Renal cortical epithelial cell (primary cell): ENCODE measurements at regions not wholly inside any gene's neighbourhood (a gene's known extent, or its start where the extent isn't known, plus 50 kb on each side); places are given as distances from the start of the nearest gene placed in this dataset.

Source experiments
- DNase-seq: peaks from one replicate; pipeline ENCODE4 v3.0.0-alpha.2; 2011; ENCODE audit warnings: low read depth

GRCh38 chr21:31500071-31500470, 156.0 kb upstream of the TIAM1 start:
- DNase-seq = no peak

DNA sequence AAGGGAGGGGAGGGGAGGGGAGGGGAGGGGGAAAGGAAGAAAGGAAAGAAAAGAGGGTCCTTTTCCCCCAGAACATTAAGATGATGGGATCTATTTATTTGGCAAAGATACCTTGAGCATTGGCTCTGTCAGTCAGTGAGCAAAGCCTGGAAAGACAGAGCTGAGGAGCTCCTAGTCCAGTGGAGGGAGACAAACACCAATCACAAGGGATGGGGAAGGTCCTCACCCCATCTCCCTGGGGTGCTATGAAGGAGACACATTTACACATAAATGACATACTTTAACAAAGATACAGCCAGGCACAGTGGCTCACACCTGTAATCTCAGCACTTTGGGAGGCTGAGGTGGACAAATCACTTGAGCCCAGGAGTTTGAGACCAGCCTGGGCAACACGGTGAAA, 154.9 kb upstream of the TIAM1 start:
- DNase-seq = no peak

DNA sequence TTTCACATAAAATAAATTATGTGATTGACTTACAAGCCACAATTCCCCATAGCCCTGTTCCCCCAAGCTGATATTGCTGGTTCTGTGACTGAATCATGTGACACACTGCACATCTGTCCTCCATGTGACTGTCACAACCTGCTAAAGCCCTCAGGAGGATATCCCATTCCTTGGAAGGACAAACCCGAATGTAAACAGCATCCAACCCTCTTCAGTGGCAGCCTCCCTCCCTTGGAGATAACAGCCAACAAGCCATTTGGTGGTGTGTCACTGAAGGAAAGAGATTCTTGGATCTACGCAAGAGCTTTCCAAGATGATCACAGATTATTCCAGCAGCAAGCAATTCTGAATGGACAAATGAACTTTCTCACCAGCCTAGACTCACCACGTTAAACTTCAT, 153.9 kb upstream of the TIAM1 start:
- DNase-seq = no peak

GRCh38 chr21:31493350-31493880, 149.4 kb upstream of the TIAM1 start:
- no peak for DNase-seq

GRCh38 chr21:31491617-31492016, 147.6 kb upstream of the TIAM1 start:
- DNase-seq = no peak

- no peak for DNase-seq
Observed at GRCh38 chr21:31490443-31490842, 146.4 kb upstream of the TIAM1 start.

GRCh38 chr21:31489726-31490125, 145.7 kb upstream of the TIAM1 start:
- no peak for DNase-seq

GRCh38 chr21:31489014-31489413, 145.0 kb upstream of the TIAM1 start:
- DNase-seq = no peak

DNA sequence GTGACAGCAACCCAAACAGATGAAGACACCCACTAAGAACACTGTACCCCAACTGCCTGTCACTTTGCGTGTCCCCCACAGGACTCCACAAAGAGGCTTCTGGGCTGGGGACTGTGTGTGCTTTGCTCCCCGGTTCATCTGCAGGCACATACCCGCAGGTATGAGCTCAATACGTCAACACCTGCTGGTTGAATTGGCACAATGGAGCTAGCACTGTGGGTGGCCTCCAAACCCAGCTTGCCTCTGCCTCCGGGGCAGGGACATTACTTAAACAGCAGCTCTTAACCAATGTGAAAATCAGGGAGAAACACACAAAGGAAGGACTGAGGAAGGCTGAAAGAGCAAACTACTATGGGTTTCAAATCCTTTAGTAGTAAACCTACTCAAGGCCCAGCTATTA, 140.2 kb upstream of the TIAM1 start:
- DNase-seq = no peak

DNA sequence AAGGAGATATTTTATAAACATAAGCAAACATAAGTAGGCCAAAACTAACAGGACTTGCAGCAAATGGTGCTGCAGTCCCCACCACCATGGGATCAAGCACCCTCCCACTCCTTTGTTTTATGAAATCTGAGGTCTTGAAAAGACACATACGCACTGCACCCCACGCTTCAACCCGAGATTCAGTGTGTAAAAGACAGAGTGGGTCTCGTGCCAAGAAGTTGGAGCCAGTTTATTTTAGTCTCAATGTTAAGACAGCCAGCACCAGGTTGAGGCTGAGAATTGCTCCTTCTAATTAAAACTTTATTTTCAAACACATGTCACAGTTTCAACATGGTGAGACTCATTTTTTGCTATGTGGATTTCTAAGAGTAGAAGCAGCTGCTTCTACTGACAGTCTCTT, 139.1 kb upstream of the TIAM1 start:
- no peak for DNase-seq

DNA sequence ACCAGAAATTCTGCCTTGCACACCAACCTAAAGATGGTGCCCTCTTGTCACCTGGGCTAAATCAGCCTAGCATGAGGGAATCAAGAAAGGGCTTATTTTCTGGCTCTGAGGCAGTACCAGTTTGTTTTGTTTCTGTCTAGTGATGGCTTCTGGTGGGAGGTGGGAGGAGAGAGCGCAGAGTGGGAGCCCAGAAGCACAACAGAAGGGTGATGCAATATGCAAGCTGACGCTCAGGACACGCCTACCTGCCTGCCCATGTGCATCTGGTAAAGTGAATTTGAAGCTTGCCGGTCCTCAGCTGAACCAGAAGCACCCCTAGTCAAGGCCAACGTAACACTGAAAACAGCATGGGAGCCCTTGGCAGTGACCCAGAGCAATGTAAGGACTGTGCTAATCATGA, 138.4 kb upstream of the TIAM1 start:
- no peak for DNase-seq

DNA sequence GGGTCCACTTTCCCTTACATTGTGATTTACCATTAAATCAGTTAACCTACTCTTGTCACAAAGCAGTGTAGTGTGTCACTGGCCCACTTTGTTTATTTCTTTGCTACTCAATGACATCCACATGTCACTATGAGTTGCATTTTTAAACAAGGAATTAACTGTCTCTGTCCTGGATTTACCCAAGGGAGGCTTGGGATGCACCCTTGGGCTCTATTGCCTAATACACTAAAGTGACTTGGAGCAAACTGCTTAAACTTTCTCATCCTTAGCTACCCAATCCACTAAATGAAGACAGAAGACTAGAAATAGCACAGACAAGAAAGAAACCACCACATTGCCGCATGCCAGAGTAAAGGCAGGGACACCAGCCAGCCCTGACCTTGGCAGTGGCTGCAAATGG, 136.2 kb upstream of the TIAM1 start:
- DNase-seq = no peak

DNA sequence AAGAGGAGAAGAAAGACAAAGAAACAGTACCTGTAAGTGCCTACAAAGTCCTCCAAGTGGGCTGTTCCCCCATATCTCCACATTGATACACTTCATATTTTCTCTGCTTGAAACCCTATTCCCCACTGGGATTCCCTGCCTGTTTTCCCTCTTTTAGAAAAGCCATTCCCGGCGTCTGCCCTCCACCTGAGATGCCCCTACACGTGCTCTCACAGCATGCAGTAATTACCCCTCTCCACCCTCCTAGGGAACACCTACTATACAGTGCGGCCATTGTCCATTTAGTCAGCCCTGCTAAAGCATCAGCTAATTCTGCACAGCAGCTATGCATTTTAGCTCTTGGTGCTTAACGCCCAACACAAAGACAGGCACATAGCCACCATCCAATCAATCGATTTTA, 135.7 kb upstream of the TIAM1 start:
- no peak for DNase-seq

DNA sequence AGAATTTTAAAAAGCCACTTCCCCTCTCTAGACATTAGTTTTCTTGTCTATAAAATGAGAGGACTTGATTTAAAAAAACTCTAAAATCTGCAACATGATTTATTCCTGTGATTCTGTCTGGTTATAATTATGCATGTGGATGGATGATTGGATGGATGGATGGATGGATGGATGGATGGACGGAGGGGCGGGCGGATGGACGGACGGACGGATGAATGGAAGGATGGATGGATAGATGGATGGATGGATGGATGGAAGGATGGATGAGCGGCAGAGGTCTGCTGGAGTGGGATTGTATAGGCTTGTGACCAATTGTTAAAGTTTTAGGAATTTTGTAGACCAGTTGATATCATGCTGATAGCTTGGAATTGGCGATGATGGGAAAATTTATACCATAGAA, 135.2 kb upstream of the TIAM1 start:
- no peak for DNase-seq

DNA sequence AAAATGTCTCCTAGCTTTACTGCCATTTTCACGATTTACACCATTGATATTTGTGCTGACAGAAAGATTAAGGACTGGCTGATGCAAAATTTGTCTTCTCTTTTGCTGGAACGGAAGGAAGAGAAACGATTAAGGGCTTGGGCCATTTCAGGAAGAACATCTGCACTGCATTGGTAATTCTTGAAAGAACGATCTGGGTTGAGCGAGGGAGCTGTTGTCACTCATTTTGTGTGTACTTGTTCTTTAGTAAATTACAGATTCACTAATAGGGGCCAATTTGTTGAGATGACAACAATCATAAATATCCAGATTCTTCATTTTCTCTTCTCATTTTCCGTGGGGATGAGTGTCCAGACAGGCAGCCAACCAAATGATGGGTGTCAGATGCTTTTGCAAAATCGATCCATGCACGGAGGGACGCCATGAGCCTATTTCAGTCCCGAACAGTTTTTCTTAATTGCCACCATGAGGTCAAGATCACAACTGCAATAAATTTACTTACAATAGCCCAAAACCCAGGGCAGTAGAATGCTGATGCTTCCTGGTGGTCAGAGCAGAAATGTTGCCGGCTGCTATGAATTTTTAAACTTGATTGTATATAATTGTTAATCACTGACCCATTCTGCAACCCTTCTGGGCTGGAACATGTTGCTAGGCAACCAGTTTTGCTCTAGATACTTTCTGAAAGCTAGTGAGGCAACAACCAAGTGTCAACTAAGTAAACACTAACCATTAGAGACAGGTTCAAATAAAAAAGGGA, 132.4 kb upstream of the TIAM1 start:
- DNase-seq = peak; percentile 33

DNA sequence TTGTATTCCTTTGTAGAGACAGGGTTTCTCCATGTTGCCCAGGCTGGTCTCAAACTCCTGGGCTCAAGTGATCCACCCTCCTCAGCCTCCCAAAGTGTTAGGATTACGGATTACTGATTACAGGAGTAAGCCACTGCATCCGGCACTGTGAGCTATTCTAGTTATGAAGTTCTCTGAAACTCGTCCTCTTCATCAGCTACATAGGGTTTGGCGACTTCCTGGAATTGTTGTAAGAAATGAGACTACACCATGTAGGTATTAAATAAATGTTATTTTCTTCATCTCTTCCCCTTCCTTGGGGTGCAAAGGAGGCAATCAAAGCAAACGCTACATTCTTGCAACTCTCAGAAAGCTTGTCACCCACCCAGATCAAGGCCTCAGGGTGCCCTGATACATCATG, 131.2 kb upstream of the TIAM1 start:
- DNase-seq = no peak

DNA sequence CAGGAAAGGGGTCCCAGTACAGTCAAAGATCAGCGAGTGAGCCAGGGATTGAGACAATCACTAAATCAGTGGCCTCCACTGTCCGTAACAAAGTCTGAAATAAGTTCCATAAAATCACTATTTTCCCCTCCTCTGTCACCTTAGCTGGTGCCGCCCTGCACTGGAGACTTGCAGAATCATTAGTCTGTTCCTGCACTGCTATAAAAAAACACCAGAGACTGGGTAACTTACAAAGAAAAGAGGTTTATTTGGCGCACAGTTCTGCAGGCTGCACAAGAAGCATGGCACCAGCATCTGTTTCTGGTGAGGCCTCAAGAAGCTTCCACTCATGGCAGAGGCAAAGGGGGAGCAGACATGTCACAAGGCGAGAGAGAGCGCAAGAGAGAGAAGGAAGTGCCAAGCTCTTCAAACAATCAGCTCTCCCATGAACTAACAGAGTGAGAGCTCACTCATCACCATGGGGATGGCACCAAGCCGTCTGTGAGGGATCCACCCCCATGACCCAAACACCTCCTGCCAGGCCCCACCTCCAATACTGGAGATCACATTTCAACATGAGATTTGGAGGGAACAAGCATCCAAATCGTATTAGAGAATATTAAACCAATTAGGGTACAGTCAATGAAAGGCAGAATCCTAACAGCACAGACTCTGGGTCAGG, 129.8 kb upstream of the TIAM1 start:
- DNase-seq = no peak

DNA sequence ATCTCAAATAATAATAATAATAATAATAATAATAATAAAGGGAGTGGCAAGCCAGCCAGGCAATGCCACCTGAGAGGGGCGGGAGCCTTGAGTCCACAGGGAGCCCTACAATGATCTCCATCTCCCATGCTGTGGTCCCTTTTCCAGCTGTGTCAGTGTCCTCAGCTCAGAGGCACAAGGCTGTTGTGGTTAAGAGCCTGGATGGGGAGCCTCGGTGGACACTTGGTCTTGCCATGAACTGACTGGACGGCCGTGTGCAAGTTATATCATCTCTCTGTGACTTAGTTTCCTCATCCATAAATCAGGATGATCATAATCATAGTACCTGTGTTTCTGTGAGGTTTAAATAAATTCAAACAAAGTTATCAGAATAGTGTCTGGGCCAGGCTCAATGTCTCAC, 127.8 kb upstream of the TIAM1 start:
- no peak for DNase-seq

- DNase-seq = no peak
Observed at GRCh38 chr21:31470896-31471694, 127.0 kb upstream of the TIAM1 start.

DNA sequence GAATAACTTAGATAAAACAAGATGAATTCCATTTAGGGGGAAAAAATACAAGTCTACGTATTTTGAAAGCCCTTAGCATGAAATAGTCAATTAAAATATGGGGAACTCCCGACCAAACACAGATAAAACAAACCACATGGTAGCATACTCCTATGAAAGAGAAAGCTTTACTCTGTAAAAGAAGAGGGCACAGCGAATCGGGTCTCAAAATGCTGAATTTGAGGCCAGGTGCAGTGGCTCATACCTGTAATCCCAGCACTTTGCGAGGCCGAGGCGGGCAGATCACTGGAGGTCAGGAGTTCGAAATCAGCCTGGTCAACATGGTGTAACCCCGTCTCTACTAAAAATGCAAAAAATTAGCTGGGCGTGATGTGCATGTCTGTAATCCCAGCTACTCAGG, 116.9 kb upstream of the TIAM1 start:
- DNase-seq = no peak

DNA sequence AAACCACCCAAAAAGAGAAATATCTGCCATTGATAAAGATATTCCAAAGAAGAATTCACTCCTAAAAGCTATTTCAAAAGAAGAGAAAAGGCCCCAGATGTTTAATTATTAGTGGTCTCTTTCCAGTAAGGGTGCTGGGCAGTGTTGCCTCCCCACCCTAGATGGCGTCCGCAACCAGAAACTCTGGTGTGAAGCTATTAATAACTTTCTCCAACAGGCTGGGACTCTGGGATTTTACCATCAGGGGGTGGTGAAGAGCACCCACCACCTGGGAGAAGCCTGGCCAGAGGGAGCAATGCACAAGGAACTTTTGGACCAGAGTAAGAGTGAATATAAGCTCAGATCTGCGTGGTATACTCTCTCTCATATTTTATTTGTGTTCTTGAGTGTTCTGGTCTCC, 115.4 kb upstream of the TIAM1 start:
- no peak for DNase-seq

DNA sequence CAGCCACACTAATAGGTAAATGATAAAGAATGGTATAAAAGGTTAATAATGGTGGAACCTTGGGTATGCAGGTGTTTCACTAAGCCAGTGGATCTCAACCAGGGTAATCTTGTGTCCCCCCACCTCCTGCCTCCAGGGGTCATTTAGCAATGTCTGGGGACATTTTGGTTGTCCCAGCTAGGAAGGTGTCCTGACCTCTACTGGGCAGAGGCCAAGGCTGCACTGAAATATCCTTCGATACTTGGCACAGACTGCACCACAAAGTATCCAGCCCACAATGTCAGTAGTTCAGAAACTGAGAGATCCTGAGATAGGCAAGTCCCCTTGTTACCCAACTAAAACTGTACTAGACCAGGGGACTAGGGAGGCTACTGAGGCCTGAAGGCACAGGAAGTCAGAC, 113.6 kb upstream of the TIAM1 start:
- no peak for DNase-seq

DNA sequence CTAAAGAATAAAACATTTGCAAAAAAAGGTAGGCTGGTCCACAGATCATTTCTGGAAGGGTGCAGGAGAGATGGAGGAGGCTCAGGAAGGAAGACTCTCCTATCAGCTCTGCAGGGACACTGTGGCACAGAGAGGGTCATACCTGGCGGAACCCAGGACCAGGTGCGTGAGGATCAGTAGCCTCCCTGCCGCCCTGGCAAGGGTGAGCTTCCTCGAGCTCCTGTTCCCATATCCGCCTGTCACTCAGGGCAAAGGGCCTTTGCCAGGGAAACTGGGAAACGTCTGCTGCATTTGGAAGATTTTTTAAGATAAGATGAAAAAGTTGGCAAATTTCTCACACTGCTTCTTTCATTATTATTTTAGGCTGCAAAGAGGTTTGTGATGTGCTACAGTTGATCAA, 112.1 kb upstream of the TIAM1 start:
- no peak for DNase-seq
